ENCODE measurements at regions not wholly inside any gene's neighbourhood (a gene's known extent, or its start where the extent isn't known, plus 50 kb on each side); places are given as distances from the start of the nearest gene placed in this dataset.

DNA sequence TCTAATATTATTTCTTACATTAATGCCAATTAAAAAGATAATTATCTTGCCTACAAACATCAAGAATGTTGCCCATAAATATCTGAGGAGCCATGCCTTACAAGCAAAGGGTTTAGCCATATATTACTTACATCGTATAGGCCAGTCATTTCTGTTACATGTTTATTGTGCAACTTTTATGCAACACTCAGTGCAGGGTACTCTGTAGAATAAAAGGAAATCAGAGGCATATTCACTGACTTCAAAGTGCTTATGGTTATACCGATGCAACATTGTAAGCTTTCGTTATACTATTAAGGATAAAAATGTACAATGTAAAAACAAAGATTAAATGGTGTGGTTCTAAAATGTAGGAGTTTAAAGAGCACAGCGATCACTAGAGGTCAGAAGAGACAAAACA is 315.9 kb downstream of the PCDH10 start:
- TF ChIP-seq, protein P1, sequence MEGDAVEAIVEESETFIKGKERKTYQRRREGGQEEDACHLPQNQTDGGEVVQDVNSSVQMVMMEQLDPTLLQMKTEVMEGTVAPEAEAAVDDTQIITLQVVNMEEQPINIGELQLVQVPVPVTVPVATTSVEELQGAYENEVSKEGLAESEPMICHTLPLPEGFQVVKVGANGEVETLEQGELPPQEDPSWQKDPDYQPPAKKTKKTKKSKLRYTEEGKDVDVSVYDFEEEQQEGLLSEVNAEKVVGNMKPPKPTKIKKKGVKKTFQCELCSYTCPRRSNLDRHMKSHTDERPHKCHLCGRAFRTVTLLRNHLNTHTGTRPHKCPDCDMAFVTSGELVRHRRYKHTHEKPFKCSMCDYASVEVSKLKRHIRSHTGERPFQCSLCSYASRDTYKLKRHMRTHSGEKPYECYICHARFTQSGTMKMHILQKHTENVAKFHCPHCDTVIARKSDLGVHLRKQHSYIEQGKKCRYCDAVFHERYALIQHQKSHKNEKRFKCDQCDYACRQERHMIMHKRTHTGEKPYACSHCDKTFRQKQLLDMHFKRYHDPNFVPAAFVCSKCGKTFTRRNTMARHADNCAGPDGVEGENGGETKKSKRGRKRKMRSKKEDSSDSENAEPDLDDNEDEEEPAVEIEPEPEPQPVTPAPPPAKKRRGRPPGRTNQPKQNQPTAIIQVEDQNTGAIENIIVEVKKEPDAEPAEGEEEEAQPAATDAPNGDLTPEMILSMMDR (conservative IDR thresholded peaks at IDR 0.05; ENCODE audit: low read depth, low read length), result no peak
- TF ChIP-seq EZH2 (IDR thresholded peaks at IDR 0.05; ENCODE audit: low read length, unreplicated experiment), result no peak

Measured in PC-3 (cell line).